Activated CD4-positive, alpha-beta T cell treated with anti-CD3 and anti-CD28 coated beads, Interleukin-2, amount 10 ng/mL, durations not matched to agents 7 days and 5 days (primary cell): ENCODE measurements at regions not wholly inside any gene's neighbourhood (a gene's known extent, or its start where the extent isn't known, plus 50 kb on each side); places are given as distances from the start of the nearest gene placed in this dataset.

Experiments
- CTCF ChIA-PET: fragments of 350-600 bp; sonication (Branson Sonifier 250); formaldehyde crosslinking; loops from one replicate; lab custom pipeline; 2021; ENCODE audit warnings: antibody characterized with exemption; lab: Charles Lee
- POLR2A ChIA-PET: fragments of 350-600 bp; sonication (Branson Sonifier 250); formaldehyde crosslinking; loops from one replicate; lab custom pipeline; 2021; ENCODE audit warnings: antibody characterized with exemption; lab: Charles Lee
- DNase-seq: peaks from one replicate; pipeline ENCODE4 v3.0.0-alpha.2; 2020
- H3K27ac Mint-ChIP-seq: one replicate; pipeline ENCODE4 v1.8.0; 2021; ENCODE audit warnings: mild to moderate bottlenecking, moderate library complexity, mixed read lengths
- H3K27me3 Mint-ChIP-seq: one replicate; pipeline ENCODE4 v1.8.0; 2021; ENCODE audit warnings: mixed read lengths
- H3K36me3 Mint-ChIP-seq: one replicate; pipeline ENCODE4 v1.8.0; 2021; ENCODE audit warnings: low read depth, mixed read lengths
- H3K4me1 Mint-ChIP-seq: one replicate; pipeline ENCODE4 v1.8.0; 2021; ENCODE audit warnings: mixed read lengths
- H3K4me3 Mint-ChIP-seq: one replicate; pipeline ENCODE4 v1.8.0; 2021; ENCODE audit warnings: mild to moderate bottlenecking, moderate library complexity, mixed read lengths
- H3K9me3 Mint-ChIP-seq: one replicate; pipeline ENCODE4 v1.8.0; 2021; ENCODE audit warnings: mixed read lengths

DNA sequence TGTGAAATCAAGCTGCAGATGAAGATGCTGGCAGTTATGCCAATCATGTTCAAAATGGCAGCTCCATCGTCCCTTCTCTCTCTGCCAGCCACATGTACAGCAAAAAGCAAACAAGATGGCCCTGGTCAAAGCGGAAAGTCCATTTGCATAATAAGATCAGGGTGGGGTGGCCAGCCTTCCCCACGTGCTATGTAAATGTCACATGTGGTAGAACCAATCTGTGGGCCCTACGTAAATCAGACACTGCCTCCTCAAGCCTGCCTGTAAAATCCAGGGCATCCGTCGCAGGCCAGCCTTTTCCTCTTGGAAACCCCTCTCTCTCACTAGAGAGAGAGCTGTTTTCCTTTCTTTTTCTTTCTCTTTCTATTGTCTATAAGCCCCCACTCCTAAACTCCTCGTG, 243.5 kb upstream of the KBTBD8 start:
- Mint-ChIP-seq H3K27me3 (no peaks in the 10 kb centered on the region), H3K4me3 (no peak overlapping the region), H3K27ac (no peak overlapping the region), H3K4me1 (no peaks in the 10 kb centered on the region), H3K9me3 (no peaks in the 10 kb centered on the region), H3K36me3 (no peaks in the 10 kb centered on the region)
- CTCF ChIA-PET, result interaction anchor here (0.6 to 1.1 kb wide), 3 partner anchors 13 to 606 kb away, joined by 3 read pairs; partner anchors contain the start of gene SLC25A26
- no peak for DNase-seq
- POLR2A ChIA-PET, result no interaction called here

DNA sequence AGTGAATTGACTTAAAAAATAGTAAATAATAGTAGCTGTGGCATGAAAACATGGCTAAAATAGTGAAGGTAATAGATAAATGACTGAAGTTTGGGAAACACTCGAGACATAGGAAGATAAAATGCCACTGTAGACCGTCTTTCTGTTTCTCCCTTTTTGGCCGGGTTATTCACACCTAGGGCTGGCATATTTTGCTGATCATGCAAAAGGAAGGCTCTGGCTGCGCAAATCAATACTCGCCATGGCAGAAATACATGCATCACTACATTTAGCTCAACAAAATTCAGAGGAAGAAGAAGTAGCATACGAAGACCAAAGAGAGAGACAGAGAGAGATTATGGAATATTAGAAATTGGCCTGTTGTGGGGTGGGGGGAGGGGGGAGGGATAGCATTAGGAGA, 242.2 kb upstream of the KBTBD8 start:
- Mint-ChIP-seq H3K4me3 (no peak overlapping the region), H3K27ac (no peak overlapping the region), H3K4me1 (no peaks in the 10 kb centered on the region), H3K9me3 (no peaks in the 10 kb centered on the region), H3K27me3 (no peaks in the 10 kb centered on the region), H3K36me3 (no peaks in the 10 kb centered on the region)
- no peak for DNase-seq
- ChIA-PET POLR2A (no interaction called here), CTCF (no interaction called here)

DNA sequence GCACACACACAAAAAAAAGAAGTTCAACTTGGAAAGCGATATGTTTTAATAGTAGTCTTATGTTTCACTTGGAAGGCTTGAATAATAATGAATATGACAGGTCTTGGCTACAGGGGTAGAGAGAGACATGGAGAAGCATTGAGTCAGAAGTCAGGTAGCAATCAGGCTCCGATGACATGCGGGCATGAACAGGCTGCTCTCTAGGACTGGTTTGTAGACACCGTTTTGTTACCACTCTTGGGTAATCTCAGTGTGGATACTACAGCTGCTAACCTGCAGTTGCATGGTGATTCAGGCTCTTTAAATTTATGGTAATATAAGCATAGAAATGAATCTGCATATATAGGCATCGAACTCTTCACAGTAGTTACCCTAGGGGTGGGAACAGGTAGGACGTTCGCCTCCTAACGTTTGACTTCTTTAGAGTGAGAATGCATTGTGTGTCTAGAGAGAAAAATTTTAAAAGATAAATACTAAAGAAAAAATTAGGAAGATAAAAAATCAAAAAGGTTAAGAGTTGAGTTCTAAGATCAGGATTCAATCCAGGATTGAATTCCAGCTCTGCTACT, 241.6 kb upstream of the KBTBD8 start:
- H3K36me3 Mint-ChIP-seq, result no peaks in the 10 kb centered on the region
- ChIA-PET CTCF (no interaction called here), POLR2A (no interaction called here)
- DNase-seq, result no peak
- no peaks in the 10 kb centered on the region for H3K9me3 Mint-ChIP-seq
- H3K4me3 Mint-ChIP-seq, result no peak overlapping the region
- no peaks in the 10 kb centered on the region for H3K27me3 Mint-ChIP-seq
- no peak overlapping the region for H3K27ac Mint-ChIP-seq
- no peaks in the 10 kb centered on the region for H3K4me1 Mint-ChIP-seq

DNA sequence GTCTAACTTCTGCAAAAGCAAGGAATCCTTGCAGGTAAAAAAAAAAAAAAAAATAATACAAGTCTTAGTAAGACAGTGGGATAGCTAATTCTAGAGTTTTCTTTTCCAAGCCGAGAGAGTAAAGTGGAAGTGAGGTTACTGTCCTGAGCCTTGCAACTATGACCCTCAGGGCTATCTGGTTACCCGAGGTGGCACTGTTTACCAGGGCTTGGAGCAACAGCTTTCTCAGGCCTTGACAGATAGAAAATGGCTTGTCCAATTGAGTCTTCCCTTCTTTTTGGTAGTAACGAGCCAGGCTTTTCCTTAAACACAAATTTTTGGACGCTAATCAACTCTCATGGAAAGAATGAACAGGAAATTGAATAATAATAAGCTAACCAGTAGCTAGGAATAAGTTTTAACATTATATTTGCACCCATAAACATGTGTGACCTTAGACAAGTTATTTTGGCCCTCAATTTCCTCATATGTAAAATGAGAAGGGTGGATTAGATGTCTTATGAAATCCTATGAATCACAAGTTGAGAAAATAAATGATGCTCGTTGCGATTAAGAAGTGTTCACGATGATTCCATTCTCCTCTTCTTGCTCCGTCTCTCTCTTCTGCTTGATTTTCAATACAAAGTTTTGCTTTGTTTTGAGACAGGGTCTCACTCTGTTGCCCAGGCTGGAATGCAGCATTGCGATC, 236.9 kb upstream of the KBTBD8 start:
- H3K27me3 Mint-ChIP-seq, result no peaks in the 10 kb centered on the region
- H3K27ac Mint-ChIP-seq, result no peak overlapping the region
- no peaks in the 10 kb centered on the region for H3K9me3 Mint-ChIP-seq
- DNase-seq, result no peak
- no peak overlapping the region for H3K4me3 Mint-ChIP-seq
- CTCF ChIA-PET, result no interaction called here
- H3K36me3 Mint-ChIP-seq, result no peaks in the 10 kb centered on the region
- H3K4me1 Mint-ChIP-seq, result no peaks in the 10 kb centered on the region
- POLR2A ChIA-PET, result no interaction called here

DNA sequence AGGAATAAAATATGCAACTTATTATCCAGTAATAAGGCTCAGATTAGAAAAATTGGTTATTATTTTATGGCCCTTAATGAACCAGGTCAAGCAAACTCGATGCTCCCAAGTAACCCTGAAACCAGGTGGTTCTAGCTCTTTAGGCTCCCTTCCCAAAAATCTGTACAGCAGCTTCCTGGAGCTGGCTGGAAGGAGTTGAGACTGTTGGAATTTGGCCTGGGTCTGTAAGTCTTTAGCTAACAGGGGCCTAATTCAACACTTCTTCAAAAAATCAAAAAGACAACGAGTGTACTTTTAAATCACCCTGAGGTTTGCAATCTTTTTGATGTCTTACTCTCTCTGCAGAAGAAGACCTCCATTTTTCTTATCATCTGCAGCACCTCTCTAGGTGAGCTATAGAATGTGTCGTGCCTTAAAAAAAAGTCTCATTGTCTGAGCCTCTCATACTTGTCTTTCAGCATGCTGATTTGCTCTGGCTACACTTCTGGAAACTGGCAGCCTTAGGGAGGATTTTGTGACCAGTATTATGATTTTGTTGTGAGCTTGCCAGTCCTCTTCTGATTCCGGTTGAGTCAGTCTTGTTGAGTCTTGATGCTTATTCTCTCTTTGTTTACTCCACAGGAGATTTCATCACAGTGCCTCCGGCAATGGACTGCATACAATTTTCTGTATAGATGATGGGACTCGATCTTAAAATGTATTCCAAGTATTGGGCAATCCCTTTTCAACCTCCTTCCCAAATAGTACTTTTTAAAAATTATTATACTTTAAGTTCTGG, 235.0 kb upstream of the KBTBD8 start:
- Mint-ChIP-seq H3K4me1 (no peaks in the 10 kb centered on the region), H3K9me3 (no peaks in the 10 kb centered on the region), H3K27ac (no peak overlapping the region), H3K36me3 (no peaks in the 10 kb centered on the region), H3K4me3 (no peak overlapping the region), H3K27me3 (no peaks in the 10 kb centered on the region)
- ChIA-PET POLR2A (no interaction called here), CTCF (no interaction called here)
- no peak for DNase-seq

DNA sequence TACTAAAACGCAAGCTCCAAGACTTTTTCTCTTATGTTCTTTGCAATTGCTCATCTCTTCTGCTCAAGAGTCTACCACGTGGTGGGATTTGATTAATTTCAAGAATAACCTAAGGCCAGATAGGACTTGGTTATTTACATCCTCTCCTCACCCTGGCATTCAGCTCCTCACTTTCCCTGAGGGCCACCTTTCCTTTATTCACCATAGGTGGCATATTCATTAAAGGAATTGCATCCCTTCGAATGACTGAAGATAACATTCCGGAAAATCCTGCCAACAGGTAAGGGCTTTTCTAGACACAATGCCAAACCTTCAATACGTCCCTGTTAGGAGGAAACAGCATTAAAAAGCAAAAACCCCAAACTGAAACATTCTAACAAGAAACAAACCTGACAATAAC, 220.0 kb upstream of the KBTBD8 start:
- H3K9me3 Mint-ChIP-seq, result no peaks in the 10 kb centered on the region
- DNase-seq, result no peak
- no peaks in the 10 kb centered on the region for H3K4me1 Mint-ChIP-seq
- peaks cover 3% of the 10 kb centered on the region for H3K27me3 Mint-ChIP-seq
- H3K27ac Mint-ChIP-seq, result no peak overlapping the region
- CTCF ChIA-PET, result no interaction called here
- H3K36me3 Mint-ChIP-seq, result no peaks in the 10 kb centered on the region
- H3K4me3 Mint-ChIP-seq, result no peak overlapping the region
- POLR2A ChIA-PET, result no interaction called here

DNA sequence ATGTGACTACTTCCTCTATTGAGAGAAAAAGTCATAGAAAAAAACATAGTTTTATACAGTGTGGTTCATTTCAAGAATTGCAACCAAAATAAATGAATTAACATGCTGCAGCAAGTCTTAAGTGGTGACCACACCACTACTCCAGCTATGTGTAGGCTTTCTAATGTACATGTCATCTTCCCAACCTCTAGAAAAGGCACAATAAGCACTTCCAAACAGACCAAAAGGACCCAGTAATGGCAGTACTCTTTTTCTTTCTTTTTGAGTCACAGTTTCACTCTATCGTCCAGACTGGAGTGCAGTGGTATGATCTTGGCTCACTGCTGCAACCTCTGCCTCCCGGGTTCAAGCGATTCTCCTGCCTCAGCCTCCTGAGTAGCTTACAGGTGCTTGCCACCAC, 219.3 kb upstream of the KBTBD8 start:
- ChIA-PET POLR2A (no interaction called here), CTCF (no interaction called here)
- Mint-ChIP-seq H3K27me3 (peaks cover 3% of the 10 kb centered on the region), H3K27ac (no peak overlapping the region), H3K4me1 (no peaks in the 10 kb centered on the region), H3K9me3 (no peaks in the 10 kb centered on the region), H3K4me3 (no peak overlapping the region), H3K36me3 (no peaks in the 10 kb centered on the region)
- DNase-seq, result no peak

DNA sequence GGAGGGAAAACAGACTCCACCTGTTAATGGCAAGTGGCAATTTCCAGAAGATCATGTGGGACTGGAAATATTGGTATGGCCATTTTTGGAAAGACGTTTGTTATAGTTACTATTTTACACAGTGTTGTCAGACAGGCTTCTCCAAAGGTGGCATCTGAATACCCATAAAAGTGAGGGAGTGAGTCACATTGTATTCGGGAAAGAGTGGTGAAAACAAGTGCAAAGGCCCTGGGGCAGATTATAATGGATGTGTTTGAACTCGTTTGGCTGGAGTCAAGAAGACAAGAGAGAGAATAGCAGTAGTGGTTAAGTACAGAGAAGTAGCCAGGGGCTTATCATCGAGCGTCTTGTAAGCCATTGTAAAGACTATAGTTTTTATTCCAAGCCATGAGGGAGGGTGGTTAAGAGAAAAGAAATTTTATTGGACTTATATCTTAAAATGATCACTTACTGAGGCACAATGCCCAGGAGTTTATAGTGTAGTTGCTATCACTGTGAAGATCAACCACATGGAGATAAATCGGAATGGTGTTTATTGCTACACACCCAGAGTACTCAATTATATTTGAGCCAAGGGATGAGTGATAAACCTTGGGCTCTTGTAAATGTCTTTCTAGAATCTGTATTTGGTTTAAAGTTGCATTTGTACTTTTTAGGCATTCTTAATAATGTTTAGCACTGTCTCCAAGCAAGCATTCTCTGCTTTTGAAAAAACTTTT, 212.8 kb upstream of the KBTBD8 start:
- Mint-ChIP-seq H3K9me3 (no peaks in the 10 kb centered on the region), H3K36me3 (no peaks in the 10 kb centered on the region), H3K27me3 (peaks cover 5% of the 10 kb centered on the region), H3K4me3 (no peak overlapping the region), H3K4me1 (no peaks in the 10 kb centered on the region), H3K27ac (no peak overlapping the region)
- DNase-seq, result no peak
- ChIA-PET CTCF (no interaction called here), POLR2A (no interaction called here)

DNA sequence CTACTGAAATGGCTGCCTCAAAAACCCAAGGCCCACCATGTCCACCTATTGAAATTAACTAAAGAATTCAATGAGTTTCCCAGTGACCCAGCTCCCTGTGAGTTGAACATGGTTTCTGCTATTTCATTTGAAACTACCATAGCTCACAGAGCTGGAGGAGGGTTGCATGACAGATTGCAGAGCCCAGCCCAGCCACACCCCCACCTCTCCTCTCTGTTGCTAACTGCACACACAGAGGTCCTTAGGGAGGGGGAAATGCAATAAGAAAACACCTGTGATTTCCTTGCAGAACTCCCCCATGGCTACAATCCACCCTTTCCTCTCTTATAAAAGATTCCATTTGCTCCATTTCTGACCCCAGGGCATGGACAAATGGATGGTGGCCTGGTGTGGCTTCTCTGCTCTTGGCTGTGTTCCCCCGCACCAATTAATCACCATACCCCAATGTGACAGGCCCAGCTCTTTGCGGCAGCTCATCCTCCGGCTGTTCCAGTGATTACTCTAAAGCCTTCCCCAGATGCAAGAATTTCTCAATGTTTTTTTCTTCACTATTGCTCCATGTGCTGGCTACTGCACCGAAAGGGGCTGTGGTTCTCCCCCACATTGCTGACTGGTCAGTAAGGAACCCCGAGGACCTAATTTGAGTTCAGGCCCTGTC, 208.4 kb upstream of the KBTBD8 start:
- Mint-ChIP-seq H3K4me1 (no peaks in the 10 kb centered on the region), H3K4me3 (no peak overlapping the region), H3K36me3 (no peaks in the 10 kb centered on the region), H3K27me3 (no peaks in the 10 kb centered on the region), H3K9me3 (no peaks in the 10 kb centered on the region), H3K27ac (no peak overlapping the region)
- POLR2A ChIA-PET, result no interaction called here
- CTCF ChIA-PET, result no interaction called here
- no peak for DNase-seq

DNA sequence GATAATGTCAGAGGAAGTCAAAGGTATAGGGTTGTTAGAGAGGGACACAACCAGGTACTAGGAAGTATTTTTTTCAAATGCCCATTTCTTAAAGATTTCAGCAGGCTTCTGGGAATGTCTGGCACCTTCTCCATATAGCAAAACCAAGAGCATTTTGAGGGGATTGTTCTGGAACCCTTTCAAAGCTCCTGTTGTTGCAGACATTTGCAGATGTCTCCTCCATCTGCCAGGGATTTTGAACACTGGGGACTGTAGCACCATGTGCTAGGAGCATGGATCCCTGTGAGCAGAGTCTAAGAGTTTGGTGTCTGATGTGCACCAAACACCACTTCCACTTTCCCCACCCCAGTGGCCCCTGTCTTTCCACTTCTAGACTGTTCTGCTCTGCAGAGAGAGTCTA, 206.0 kb upstream of the KBTBD8 start:
- Mint-ChIP-seq H3K4me1 (no peaks in the 10 kb centered on the region), H3K27ac (no peak overlapping the region), H3K36me3 (no peaks in the 10 kb centered on the region), H3K9me3 (no peaks in the 10 kb centered on the region), H3K27me3 (peaks cover 4% of the 10 kb centered on the region), H3K4me3 (no peak overlapping the region)
- DNase-seq, result no peak
- CTCF ChIA-PET, result interaction anchor here (0.6 kb wide), 1 partner anchor 140 kb away, joined by 3 read pairs; no protein-coding TSS in a partner anchor
- POLR2A ChIA-PET, result no interaction called here

DNA sequence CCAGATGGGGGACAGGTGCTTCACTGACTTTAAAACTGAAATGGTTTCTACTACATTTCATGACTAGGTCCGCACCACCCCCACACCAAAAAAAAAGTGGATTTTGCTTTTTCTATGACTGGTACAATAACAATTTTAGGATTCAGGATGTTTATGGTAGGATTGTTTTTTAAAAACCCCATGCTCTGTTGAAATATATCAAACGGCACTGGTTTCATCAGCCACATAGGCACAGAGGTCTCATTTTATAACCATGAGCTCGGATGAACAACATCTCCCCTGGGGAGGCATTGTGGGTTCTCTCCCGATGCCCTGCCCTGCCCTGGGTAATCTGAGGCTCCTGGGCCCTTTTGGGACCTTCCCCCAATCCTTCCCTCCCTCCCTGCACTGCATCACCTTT, 202.7 kb upstream of the KBTBD8 start:
- H3K36me3 Mint-ChIP-seq, result no peaks in the 10 kb centered on the region
- H3K4me1 Mint-ChIP-seq, result no peaks in the 10 kb centered on the region
- no peaks in the 10 kb centered on the region for H3K9me3 Mint-ChIP-seq
- DNase-seq, result no peak
- H3K4me3 Mint-ChIP-seq, result no peak overlapping the region
- CTCF ChIA-PET, result no interaction called here
- H3K27ac Mint-ChIP-seq, result no peak overlapping the region
- POLR2A ChIA-PET, result no interaction called here
- peaks cover 19% of the 10 kb centered on the region for H3K27me3 Mint-ChIP-seq

DNA sequence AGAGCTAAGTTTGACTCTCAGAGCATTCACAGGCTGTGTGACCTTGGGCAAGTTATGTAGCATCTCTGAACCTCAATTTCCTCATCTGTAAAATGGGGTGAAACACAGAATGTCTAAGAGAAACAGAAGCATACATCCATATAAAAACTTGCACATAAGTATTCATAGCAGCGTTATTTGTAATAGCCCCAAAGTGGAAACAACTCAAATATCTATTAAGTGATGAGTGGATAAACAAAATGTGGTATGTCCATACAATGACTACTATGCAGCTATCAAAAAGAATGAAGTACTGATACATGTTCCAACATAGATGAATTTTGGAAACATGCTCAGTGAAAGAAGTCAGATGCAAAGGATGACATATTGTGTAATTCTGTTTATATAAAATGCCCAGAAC, 201.8 kb upstream of the KBTBD8 start:
- no peak for DNase-seq
- ChIA-PET POLR2A (no interaction called here), CTCF (no interaction called here)
- no peak overlapping the region for H3K4me3 Mint-ChIP-seq
- H3K27me3 Mint-ChIP-seq, result peaks cover 19% of the 10 kb centered on the region
- no peaks in the 10 kb centered on the region for H3K9me3 Mint-ChIP-seq
- no peaks in the 10 kb centered on the region for H3K36me3 Mint-ChIP-seq
- no peak overlapping the region for H3K27ac Mint-ChIP-seq
- H3K4me1 Mint-ChIP-seq, result no peaks in the 10 kb centered on the region
